ENCODE measurements at regions not wholly inside any gene's neighbourhood (a gene's known extent, or its start where the extent isn't known, plus 50 kb on each side); places are given as distances from the start of the nearest gene placed in this dataset.

DNA sequence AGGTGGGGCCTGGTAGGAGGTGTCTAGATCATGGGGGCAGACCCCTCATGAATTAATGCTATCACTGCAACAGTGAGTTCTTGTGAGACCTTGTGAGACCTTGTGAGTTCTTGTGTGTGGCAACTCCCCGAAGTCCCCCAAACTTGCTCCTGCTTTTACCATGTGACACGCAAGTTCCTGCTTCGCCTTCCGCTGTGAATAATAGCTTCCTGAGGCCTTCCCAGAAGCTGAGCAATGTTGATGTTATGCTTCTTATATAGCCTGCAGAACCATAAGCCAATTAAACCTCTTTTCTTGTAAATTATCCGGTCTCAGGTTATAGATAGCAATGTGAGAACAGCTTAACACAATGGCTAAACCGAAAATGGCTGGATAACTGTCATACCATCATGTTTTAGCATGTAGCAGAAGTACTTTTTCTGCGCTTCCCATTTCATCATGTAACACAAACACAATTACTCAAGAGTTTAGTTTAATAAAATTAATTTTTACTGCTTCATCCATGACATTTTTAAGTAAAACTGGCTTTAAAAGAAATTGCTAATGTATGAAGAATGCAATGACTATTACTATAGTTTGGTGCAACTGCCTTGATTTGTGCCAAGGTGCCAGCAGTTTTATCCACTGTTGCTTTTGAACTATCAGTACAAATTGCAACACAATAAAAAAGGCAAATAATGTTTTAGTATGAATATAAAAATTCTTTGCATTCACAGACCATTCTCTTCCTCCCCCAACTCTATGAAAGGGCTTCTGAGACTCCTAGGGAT lies 87.7 kb upstream of the TMEM168 start (continued):
- TF ChIP-seq, protein P1, sequence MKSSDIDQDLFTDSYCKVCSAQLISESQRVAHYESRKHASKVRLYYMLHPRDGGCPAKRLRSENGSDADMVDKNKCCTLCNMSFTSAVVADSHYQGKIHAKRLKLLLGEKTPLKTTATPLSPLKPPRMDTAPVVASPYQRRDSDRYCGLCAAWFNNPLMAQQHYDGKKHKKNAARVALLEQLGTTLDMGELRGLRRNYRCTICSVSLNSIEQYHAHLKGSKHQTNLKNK (CRISPR knock-in tag; IDR thresholded peaks at IDR 0.05) = no peak
- TF ChIP-seq, protein P2, sequence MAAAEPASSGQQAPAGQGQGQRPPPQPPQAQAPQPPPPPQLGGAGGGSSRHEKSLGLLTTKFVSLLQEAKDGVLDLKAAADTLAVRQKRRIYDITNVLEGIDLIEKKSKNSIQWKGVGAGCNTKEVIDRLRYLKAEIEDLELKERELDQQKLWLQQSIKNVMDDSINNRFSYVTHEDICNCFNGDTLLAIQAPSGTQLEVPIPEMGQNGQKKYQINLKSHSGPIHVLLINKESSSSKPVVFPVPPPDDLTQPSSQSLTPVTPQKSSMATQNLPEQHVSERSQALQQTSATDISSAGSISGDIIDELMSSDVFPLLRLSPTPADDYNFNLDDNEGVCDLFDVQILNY (CRISPR knock-in tag; IDR thresholded peaks at IDR 0.05) = no peak

DNA sequence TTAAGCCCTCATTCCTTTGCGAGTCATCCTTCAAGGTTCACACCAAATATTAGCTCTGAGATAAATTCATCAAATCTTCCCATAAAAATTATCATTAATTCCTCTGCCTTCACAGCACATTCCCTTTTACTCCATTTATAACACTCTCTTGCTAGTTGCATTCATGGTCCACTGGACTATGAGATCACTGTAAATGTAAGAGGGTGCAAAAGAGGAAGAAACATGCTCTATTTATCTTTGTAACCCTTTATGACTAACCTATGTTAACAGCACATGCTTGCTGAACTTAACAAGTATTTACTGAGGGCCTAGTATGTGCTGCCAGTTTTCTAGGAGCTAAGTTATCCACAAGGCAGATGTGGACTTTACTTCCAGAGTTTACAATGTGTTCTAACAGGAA lies 86.7 kb upstream of the TMEM168 start:
- H3K4me3 Mint-ChIP-seq = no peak overlapping the region
- ChIA-PET CTCF (no interaction called here), POLR2A (no interaction called here)
- H3K9me3 Mint-ChIP-seq = no peaks in the 10 kb centered on the region
- ATAC-seq (no peak), DNase-seq (ENCODE audit: low spot score) (no peak)
- TF ChIP-seq, protein P3, sequence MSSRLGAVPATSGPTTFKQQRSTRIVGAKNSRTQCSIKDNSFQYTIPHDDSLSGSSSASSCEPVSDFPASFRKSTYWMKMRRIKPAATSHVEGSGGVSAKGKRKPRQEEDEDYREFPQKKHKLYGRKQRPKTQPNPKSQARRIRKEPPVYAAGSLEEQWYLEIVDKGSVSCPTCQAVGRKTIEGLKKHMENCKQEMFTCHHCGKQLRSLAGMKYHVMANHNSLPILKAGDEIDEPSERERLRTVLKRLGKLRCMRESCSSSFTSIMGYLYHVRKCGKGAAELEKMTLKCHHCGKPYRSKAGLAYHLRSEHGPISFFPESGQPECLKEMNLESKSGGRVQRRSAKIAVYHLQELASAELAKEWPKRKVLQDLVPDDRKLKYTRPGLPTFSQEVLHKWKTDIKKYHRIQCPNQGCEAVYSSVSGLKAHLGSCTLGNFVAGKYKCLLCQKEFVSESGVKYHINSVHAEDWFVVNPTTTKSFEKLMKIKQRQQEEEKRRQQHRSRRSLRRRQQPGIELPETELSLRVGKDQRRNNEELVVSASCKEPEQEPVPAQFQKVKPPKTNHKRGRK (CRISPR knock-in tag; IDR thresholded peaks at IDR 0.05; ENCODE audit: borderline replicate concordance) = no peak
- H3K27me3 Mint-ChIP-seq (ENCODE audit: low read depth) = no peaks in the 10 kb centered on the region
- H3K36me3 Mint-ChIP-seq = no peaks in the 10 kb centered on the region
- H3K4me1 Mint-ChIP-seq = no peaks in the 10 kb centered on the region
- peak overlapping the region; percentile 5; the same call in 1 of the 2 replicates for H3K27ac Mint-ChIP-seq

DNA sequence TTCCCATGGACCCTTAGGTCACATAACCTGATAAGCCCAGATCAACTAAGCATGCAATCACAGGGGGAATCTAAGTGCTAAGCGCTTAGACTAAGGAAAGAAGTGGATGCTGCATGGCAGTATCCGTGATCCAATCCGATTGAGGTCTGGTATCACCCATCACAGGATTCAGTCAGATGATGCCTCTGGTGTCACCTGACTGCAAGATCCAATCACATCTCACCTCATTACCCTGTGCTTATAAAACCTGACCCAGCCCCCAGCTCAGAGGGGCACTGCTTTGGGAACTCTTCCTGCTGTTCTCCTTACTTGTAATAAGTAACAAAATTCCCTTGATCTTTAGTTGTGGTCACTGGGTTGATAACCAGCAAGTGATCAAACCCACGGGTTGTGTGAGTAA lies 84.7 kb upstream of the TMEM168 start:
- ChIA-PET CTCF (no interaction called here), POLR2A (no interaction called here)
- Mint-ChIP-seq H3K27me3 (ENCODE audit: low read depth) (no peaks in the 10 kb centered on the region), H3K36me3 (no peaks in the 10 kb centered on the region), H3K4me1 (peaks cover 6% of the 10 kb centered on the region), H3K4me3 (no peak overlapping the region), H3K9me3 (no peaks in the 10 kb centered on the region), H3K27ac (no peak overlapping the region)
- DNase-seq (ENCODE audit: low spot score) (no peak), ATAC-seq (peak; percentile 47; the same call in 1 of the 2 replicates)
- TF ChIP-seq, protein P4, sequence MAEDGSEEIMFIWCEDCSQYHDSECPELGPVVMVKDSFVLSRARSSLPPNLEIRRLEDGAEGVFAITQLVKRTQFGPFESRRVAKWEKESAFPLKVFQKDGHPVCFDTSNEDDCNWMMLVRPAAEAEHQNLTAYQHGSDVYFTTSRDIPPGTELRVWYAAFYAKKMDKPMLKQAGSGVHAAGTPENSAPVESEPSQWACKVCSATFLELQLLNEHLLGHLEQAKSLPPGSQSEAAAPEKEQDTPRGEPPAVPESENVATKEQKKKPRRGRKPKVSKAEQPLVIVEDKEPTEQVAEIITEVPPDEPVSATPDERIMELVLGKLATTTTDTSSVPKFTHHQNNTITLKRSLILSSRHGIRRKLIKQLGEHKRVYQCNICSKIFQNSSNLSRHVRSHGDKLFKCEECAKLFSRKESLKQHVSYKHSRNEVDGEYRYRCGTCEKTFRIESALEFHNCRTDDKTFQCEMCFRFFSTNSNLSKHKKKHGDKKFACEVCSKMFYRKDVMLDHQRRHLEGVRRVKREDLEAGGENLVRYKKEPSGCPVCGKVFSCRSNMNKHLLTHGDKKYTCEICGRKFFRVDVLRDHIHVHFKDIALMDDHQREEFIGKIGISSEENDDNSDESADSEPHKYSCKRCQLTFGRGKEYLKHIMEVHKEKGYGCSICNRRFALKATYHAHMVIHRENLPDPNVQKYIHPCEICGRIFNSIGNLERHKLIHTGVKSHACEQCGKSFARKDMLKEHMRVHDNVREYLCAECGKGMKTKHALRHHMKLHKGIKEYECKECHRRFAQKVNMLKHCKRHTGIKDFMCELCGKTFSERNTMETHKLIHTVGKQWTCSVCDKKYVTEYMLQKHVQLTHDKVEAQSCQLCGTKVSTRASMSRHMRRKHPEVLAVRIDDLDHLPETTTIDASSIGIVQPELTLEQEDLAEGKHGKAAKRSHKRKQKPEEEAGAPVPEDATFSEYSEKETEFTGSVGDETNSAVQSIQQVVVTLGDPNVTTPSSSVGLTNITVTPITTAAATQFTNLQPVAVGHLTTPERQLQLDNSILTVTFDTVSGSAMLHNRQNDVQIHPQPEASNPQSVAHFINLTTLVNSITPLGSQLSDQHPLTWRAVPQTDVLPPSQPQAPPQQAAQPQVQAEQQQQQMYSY (CRISPR knock-in tag; IDR thresholded peaks at IDR 0.05) = no peak
- TF ChIP-seq FOXK1 (CRISPR knock-in tag; IDR thresholded peaks at IDR 0.05) = no peak
- TF ChIP-seq FOXJ3 (CRISPR knock-in tag; IDR thresholded peaks at IDR 0.05; ENCODE audit: borderline replicate concordance) = no peak
- TF ChIP-seq, protein P5, sequence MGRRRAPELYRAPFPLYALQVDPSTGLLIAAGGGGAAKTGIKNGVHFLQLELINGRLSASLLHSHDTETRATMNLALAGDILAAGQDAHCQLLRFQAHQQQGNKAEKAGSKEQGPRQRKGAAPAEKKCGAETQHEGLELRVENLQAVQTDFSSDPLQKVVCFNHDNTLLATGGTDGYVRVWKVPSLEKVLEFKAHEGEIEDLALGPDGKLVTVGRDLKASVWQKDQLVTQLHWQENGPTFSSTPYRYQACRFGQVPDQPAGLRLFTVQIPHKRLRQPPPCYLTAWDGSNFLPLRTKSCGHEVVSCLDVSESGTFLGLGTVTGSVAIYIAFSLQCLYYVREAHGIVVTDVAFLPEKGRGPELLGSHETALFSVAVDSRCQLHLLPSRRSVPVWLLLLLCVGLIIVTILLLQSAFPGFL (CRISPR knock-in tag; IDR thresholded peaks at IDR 0.05; ENCODE audit: borderline replicate concordance) = no peak

DNA sequence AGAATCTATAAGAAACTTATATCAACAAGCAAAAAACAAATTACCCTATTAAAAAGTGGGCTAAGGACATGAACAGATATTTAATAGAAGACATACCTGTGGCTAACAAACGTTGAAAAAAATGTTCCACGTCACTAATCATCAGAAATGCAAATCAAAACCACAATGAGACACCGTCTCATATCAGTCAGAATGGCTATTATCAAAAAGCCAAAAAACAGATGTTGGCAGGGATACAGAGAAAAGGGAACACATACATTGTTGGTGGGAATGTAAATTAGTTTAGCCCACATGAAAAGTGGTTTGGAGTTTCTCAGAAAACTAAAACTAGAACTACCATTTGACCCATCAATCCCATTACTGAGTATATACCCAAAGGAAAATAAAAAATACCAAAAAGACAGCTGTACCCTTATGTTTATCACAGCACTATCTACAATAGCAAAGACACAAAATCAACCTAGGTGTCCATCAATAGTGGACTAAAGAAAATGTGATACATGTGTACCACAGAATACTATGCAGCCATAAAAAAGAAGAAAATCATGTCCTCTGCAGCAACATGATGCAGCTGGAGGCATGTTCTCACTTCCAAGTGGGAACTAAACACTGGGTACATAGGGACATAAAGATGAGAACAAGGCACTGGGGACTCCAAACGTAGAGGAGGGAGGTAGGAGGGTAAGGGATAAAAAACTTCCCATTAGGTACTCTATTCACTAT lies 83.8 kb upstream of the TMEM168 start:
- CTCF ChIA-PET = no interaction called here
- TF ChIP-seq ZNF219 (CRISPR knock-in tag; IDR thresholded peaks at IDR 0.05; ENCODE audit: borderline replicate concordance) = no peak
- TF ChIP-seq, protein P6, sequence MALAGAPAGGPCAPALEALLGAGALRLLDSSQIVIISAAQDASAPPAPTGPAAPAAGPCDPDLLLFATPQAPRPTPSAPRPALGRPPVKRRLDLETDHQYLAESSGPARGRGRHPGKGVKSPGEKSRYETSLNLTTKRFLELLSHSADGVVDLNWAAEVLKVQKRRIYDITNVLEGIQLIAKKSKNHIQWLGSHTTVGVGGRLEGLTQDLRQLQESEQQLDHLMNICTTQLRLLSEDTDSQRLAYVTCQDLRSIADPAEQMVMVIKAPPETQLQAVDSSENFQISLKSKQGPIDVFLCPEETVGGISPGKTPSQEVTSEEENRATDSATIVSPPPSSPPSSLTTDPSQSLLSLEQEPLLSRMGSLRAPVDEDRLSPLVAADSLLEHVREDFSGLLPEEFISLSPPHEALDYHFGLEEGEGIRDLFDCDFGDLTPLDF (CRISPR knock-in tag; IDR thresholded peaks at IDR 0.05) = no peak
- TF ChIP-seq IRF2 (CRISPR knock-in tag; IDR thresholded peaks at IDR 0.05; ENCODE audit: borderline replicate concordance, low read depth) = no peak
- TF ChIP-seq ZNF263 (CRISPR knock-in tag; IDR thresholded peaks at IDR 0.05; ENCODE audit: low read depth) = no peak
- TF ChIP-seq, protein P7, sequence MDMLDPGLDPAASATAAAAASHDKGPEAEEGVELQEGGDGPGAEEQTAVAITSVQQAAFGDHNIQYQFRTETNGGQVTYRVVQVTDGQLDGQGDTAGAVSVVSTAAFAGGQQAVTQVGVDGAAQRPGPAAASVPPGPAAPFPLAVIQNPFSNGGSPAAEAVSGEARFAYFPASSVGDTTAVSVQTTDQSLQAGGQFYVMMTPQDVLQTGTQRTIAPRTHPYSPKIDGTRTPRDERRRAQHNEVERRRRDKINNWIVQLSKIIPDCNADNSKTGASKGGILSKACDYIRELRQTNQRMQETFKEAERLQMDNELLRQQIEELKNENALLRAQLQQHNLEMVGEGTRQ (CRISPR knock-in tag; IDR thresholded peaks at IDR 0.05) = no peak
- TF ChIP-seq, protein P8, sequence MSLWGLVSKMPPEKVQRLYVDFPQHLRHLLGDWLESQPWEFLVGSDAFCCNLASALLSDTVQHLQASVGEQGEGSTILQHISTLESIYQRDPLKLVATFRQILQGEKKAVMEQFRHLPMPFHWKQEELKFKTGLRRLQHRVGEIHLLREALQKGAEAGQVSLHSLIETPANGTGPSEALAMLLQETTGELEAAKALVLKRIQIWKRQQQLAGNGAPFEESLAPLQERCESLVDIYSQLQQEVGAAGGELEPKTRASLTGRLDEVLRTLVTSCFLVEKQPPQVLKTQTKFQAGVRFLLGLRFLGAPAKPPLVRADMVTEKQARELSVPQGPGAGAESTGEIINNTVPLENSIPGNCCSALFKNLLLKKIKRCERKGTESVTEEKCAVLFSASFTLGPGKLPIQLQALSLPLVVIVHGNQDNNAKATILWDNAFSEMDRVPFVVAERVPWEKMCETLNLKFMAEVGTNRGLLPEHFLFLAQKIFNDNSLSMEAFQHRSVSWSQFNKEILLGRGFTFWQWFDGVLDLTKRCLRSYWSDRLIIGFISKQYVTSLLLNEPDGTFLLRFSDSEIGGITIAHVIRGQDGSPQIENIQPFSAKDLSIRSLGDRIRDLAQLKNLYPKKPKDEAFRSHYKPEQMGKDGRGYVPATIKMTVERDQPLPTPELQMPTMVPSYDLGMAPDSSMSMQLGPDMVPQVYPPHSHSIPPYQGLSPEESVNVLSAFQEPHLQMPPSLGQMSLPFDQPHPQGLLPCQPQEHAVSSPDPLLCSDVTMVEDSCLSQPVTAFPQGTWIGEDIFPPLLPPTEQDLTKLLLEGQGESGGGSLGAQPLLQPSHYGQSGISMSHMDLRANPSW (CRISPR knock-in tag; conservative IDR thresholded peaks at IDR 0.05; ENCODE audit: low read depth) = no peak
- no peak for TF ChIP-seq ESRRA (CRISPR knock-in tag; IDR thresholded peaks at IDR 0.05; ENCODE audit: borderline replicate concordance)

More for the DNA sequence above, 83.8 kb upstream of the TMEM168 start:
- Mint-ChIP-seq H3K4me1 (peaks cover 14% of the 10 kb centered on the region), H3K4me3 (no peak overlapping the region), H3K27me3 (ENCODE audit: low read depth) (no peaks in the 10 kb centered on the region), H3K36me3 (no peaks in the 10 kb centered on the region), H3K27ac (no peak overlapping the region), H3K9me3 (no peaks in the 10 kb centered on the region)
- no peak for ATAC-seq
- DNase-seq (ENCODE audit: low spot score) = no peak
- POLR2A ChIA-PET = no interaction called here

Data from WTC11 (cell line).